Astrocyte (in vitro differentiated cells and primary cell): ENCODE measurements at regions not wholly inside any gene's neighbourhood (a gene's known extent, or its start where the extent isn't known, plus 50 kb on each side); places are given as distances from the start of the nearest gene placed in this dataset.

ENCODE experiments used
- DNase-seq: peaks from one replicate; pipeline ENCODE4 v3.0.0-alpha.2; 2010; ENCODE audit warnings: low read depth
- FAIRE-seq: peaks from 2 replicates; lab custom pipeline; 2011; peaks lifted over from hg19 to GRCh38; lab: Jason Lieb, UNC
- H2AFZ ChIP-seq: 2 replicates; pipeline ENCODE4 v1.6.0; 2012; ENCODE audit warnings: low read depth, low read length, inconsistent platforms
- H3K27ac ChIP-seq: 2 replicates; pipeline ENCODE4 v1.5.1; 2011; ENCODE audit warnings: low read depth, low read length, inconsistent platforms
- H3K27me3 ChIP-seq: 2 replicates; pipeline ENCODE4 v1.6.0; 2011; ENCODE audit warnings: low read length, inconsistent platforms; ENCODE audit not compliant: insufficient read depth
- H3K36me3 ChIP-seq: 2 replicates; pipeline ENCODE4 v1.5.1; 2011; ENCODE audit warnings: low read length, inconsistent platforms; ENCODE audit not compliant: insufficient read depth
- H3K4me1 ChIP-seq: 2 replicates; pipeline ENCODE4 v1.5.1; 2011; ENCODE audit warnings: low read length, inconsistent platforms; ENCODE audit not compliant: insufficient read depth
- H3K4me2 ChIP-seq: 2 replicates; pipeline ENCODE4 v1.6.0; 2012; ENCODE audit warnings: low read length, inconsistent platforms
- H3K4me3 ChIP-seq: 2 replicates; pipeline ENCODE4 v1.5.1; 2011; ENCODE audit warnings: low read depth, mild to moderate bottlenecking, low read length, inconsistent platforms; ENCODE audit not compliant: insufficient read depth
- H3K79me2 ChIP-seq: 2 replicates; pipeline ENCODE4 v1.6.0; 2012; ENCODE audit warnings: mild to moderate bottlenecking, low read length, inconsistent platforms; ENCODE audit not compliant: insufficient read depth
- H3K9ac ChIP-seq: 2 replicates; pipeline ENCODE4 v1.6.0; 2012; ENCODE audit warnings: mild to moderate bottlenecking, low read length, inconsistent platforms
- H3K9me3 ChIP-seq: 2 replicates; pipeline ENCODE4 v1.5.1; 2012; ENCODE audit warnings: low read depth, mild to moderate bottlenecking, low read length, inconsistent platforms; ENCODE audit not compliant: insufficient read depth
- H4K20me1 ChIP-seq: 2 replicates; pipeline ENCODE4 v1.6.0; 2012; ENCODE audit warnings: low read length, inconsistent platforms; ENCODE audit not compliant: insufficient read depth
- H3K27ac Mint-ChIP-seq: one replicate; pipeline ENCODE4 v1.8.0; 2021; ENCODE audit warnings: mild to moderate bottlenecking, mixed read lengths; ENCODE audit not compliant: unreplicated experiment
- H3K27me3 Mint-ChIP-seq: one replicate; pipeline ENCODE4 v1.8.0; 2021; ENCODE audit warnings: low read depth, mixed read lengths; ENCODE audit not compliant: unreplicated experiment
- H3K36me3 Mint-ChIP-seq: one replicate; pipeline ENCODE4 v1.8.0; 2021; ENCODE audit warnings: low read depth, mixed read lengths; ENCODE audit not compliant: unreplicated experiment
- H3K4me1 Mint-ChIP-seq: one replicate; pipeline ENCODE4 v1.8.0; 2021; ENCODE audit warnings: low read depth, mixed read lengths; ENCODE audit not compliant: unreplicated experiment
- H3K4me3 Mint-ChIP-seq: one replicate; pipeline ENCODE4 v1.8.0; 2021; ENCODE audit warnings: mild to moderate bottlenecking, moderate library complexity, mixed read lengths; ENCODE audit not compliant: unreplicated experiment
- H3K9me3 Mint-ChIP-seq: one replicate; pipeline ENCODE4 v1.8.0; 2021; ENCODE audit warnings: mild to moderate bottlenecking, mixed read lengths; ENCODE audit not compliant: unreplicated experiment
- CTCF ChIP-seq: IDR thresholded peaks from 2 replicates; pipeline ENCODE4 v1.5.1; 2011; ENCODE audit warnings: low read depth, mild to moderate bottlenecking, inconsistent platforms, low read length, moderate library complexity; ENCODE audit not compliant: insufficient read depth
- EZH2 ChIP-seq: IDR thresholded peaks from 2 replicates; pipeline ENCODE4 v1.6.1; 2012; ENCODE audit warnings: mild to moderate bottlenecking, low read length, inconsistent platforms; ENCODE audit not compliant: insufficient read depth

GRCh38 chr7:86999750-87000149 is 59.7 kb downstream of the ELAPOR2 start:
- Histone ChIP-seq H3K4me2 (no peak overlapping the region), H3K27me3 (no peaks in the 10 kb centered on the region), H3K4me1 (peaks cover 20% of the 10 kb centered on the region), H4K20me1 (no peaks in the 10 kb centered on the region), H3K4me3 (no peak overlapping the region), H3K36me3 (no peaks in the 10 kb centered on the region), H2AFZ (no peak overlapping the region), H3K27ac (no peak overlapping the region), H3K9ac (no peak overlapping the region), H3K79me2 (no peaks in the 10 kb centered on the region), H3K9me3 (no peaks in the 10 kb centered on the region)
- no peaks in the 10 kb centered on the region for H3K9me3 Mint-ChIP-seq
- H3K4me3 Mint-ChIP-seq = no peak overlapping the region
- H3K4me1 Mint-ChIP-seq = peaks cover 39% of the 10 kb centered on the region
- no peak for TF ChIP-seq EZH2
- no peaks in the 10 kb centered on the region for H3K36me3 Mint-ChIP-seq
- peak overlapping the region; percentile 93 for H3K27ac Mint-ChIP-seq
- FAIRE-seq (no peak), DNase-seq (no peak)
- H3K27me3 Mint-ChIP-seq = no peaks in the 10 kb centered on the region

GRCh38 chr7:86995814-86996213 is 63.6 kb downstream of the ELAPOR2 start:
- Histone ChIP-seq H3K4me2 (no peak overlapping the region), H2AFZ (no peak overlapping the region), H3K27me3 (no peaks in the 10 kb centered on the region), H3K36me3 (no peaks in the 10 kb centered on the region), H3K9me3 (no peaks in the 10 kb centered on the region), H3K4me3 (no peak overlapping the region), H3K4me1 (peaks cover 10% of the 10 kb centered on the region), H3K9ac (no peak overlapping the region), H3K79me2 (no peaks in the 10 kb centered on the region), H3K27ac (no peak overlapping the region), H4K20me1 (no peaks in the 10 kb centered on the region)
- TF ChIP-seq EZH2 (no peak), CTCF (no peak)
- Mint-ChIP-seq H3K27ac (no peak overlapping the region), H3K4me3 (no peak overlapping the region), H3K9me3 (no peaks in the 10 kb centered on the region), H3K36me3 (no peaks in the 10 kb centered on the region), H3K27me3 (no peaks in the 10 kb centered on the region), H3K4me1 (peaks cover 17% of the 10 kb centered on the region)
- no peak for FAIRE-seq
- no peak for DNase-seq

DNA sequence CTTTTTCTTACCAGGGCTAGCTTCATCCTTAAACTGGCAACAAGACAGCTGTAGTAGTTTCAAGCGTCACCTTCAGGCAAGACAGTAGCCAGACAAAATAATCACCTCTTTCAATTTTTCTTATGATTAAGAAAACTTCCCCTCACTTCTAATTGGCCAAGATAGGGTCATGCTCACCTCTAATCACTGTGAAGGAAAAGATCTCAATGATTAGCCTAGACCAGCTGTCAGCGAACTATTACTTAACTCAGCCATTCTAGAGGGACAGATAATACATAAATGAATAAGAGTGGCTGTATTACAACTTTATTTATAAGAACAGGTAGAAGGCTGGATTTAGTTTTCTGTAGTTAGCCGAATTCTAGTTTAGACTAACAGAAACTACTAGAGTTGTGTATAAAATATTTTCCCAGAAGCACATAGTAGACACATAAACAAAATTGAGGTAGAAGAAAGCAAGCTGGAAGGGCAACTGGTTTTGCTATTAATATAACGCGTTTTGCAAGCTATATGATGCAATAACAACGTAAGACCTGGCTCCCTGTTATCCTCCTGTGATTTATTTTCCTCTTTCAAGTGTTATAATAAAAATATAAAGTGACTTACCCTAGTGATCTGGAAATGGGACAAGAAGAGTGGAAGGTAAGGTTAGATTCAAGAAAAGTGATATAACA is 64.3 kb downstream of the ELAPOR2 start:
- no peak overlapping the region for H2AFZ ChIP-seq
- H3K4me3 ChIP-seq = no peak overlapping the region
- TF ChIP-seq EZH2 (no peak), CTCF (no peak)
- Mint-ChIP-seq H3K4me3 (no peak overlapping the region), H3K27ac (no peak overlapping the region), H3K9me3 (no peaks in the 10 kb centered on the region), H3K27me3 (no peaks in the 10 kb centered on the region), H3K36me3 (no peaks in the 10 kb centered on the region), H3K4me1 (peaks cover 10% of the 10 kb centered on the region)
- no peak overlapping the region for H3K9ac ChIP-seq
- no peaks in the 10 kb centered on the region for H3K27me3 ChIP-seq
- DNase-seq = no peak
- H4K20me1 ChIP-seq = no peaks in the 10 kb centered on the region
- H3K27ac ChIP-seq = no peak overlapping the region
- H3K4me2 ChIP-seq = no peak overlapping the region
- no peak for FAIRE-seq
- H3K9me3 ChIP-seq = no peaks in the 10 kb centered on the region
- H3K79me2 ChIP-seq = no peaks in the 10 kb centered on the region
- H3K36me3 ChIP-seq = no peaks in the 10 kb centered on the region
- peaks cover 4% of the 10 kb centered on the region for H3K4me1 ChIP-seq
